H1 (cell line): ENCODE measurements at regions not wholly inside any gene's neighbourhood (a gene's known extent, or its start where the extent isn't known, plus 50 kb on each side); places are given as distances from the start of the nearest gene placed in this dataset.

ENCODE experiments used
- CTCF ChIA-PET: fragments of 300-600 bp; sonication (Branson Sonifier 250); formaldehyde crosslinking; loops from one replicate; lab custom pipeline; 2021; ENCODE audit not compliant: partially characterized antibody; lab: Charles Lee
- POLR2A ChIA-PET: fragments of 300-600 bp; sonication (Branson Sonifier 250); formaldehyde crosslinking; loops from one replicate; lab custom pipeline; 2021; ENCODE audit warnings: inconsistent platforms; ENCODE audit not compliant: partially characterized antibody; lab: Charles Lee
- DNase-seq, 2 experiments: peaks; one replicate each; pipeline versions ENCODE4 v3.0.0 to v3.0.0-alpha.2; 2010 to 2022; ENCODE audit warnings: low spot score in 2 of 2, low read depth in 1 of 2, mixed read lengths in 1 of 2
- FAIRE-seq: peaks from 2 replicates; lab custom pipeline; 2011; peaks lifted over from hg19 to GRCh38; lab: Jason Lieb, UNC
- H2AFZ ChIP-seq: 2 replicates; pipeline ENCODE4 v1.8.1; 2012; ENCODE audit warnings: low read length, inconsistent platforms
- H2AK5ac ChIP-seq: 2 replicates; pipeline ENCODE4 v1.6.1; 2013; ENCODE audit warnings: low read depth, low read length
- H2BK120ac ChIP-seq: replicated peaks from 2 replicates; pipeline ENCODE3; 2013; ENCODE audit warnings: low read depth, low read length, inconsistent platforms
- H2BK12ac ChIP-seq: 2 replicates; pipeline ENCODE4 v1.6.1; 2013; ENCODE audit warnings: low read depth, low read length
- H2BK15ac ChIP-seq: 2 replicates; pipeline ENCODE4 v1.6.1; 2013; ENCODE audit warnings: low read length
- H2BK20ac ChIP-seq: 2 replicates; pipeline ENCODE4 v1.6.1; 2013; ENCODE audit warnings: low read length
- H2BK5ac ChIP-seq: 2 replicates; pipeline ENCODE4 v1.6.1; 2013; ENCODE audit warnings: low read depth, low read length
- H3K14ac ChIP-seq: 2 replicates; pipeline ENCODE4 v1.6.1; 2013; ENCODE audit warnings: inconsistent platforms; ENCODE audit not compliant: insufficient read length
- H3K18ac ChIP-seq: 2 replicates; pipeline ENCODE4 v1.6.1; 2013; ENCODE audit warnings: low read length; ENCODE audit errors: extremely low read depth
- H3K23ac ChIP-seq: 2 replicates; pipeline ENCODE4 v1.6.1; 2013; ENCODE audit warnings: inconsistent platforms; ENCODE audit not compliant: insufficient read length
- H3K23me2 ChIP-seq: 2 replicates; pipeline ENCODE4 v1.6.1; 2013; ENCODE audit warnings: low read depth, low read length
- H3K27ac ChIP-seq: 2 replicates; pipeline ENCODE4 v1.6.1; 2011; ENCODE audit warnings: low read depth, low read length, inconsistent platforms
- H3K27me3 ChIP-seq, 4 experiments: replicated peaks in 1 of 4; 1 replicate in 1 of 4; 2 replicates in 3 of 4; pipeline versions ENCODE4 v1.6.1 to v1.8.1; 2011 to 2013; ENCODE audit warnings: low read length in 3 of 4, mild to moderate bottlenecking in 3 of 4, inconsistent platforms in 2 of 4, mixed read lengths in 2 of 4, moderate library complexity in 1 of 4; ENCODE audit not compliant: control insufficient read depth in 3 of 4, insufficient read depth in 3 of 4; ENCODE audit errors: extremely low read depth in 1 of 4
- H3K36me3 ChIP-seq, 4 experiments: 2 replicates each; pipeline versions ENCODE4 v1.6.1 to v1.8.1; 2011 to 2013; ENCODE audit warnings: mild to moderate bottlenecking in 4 of 4, low read length in 3 of 4, moderate library complexity in 2 of 4, control low read depth in 1 of 4, inconsistent platforms in 1 of 4; ENCODE audit not compliant: insufficient read depth in 4 of 4, control insufficient read depth in 2 of 4
- H3K4ac ChIP-seq: replicated peaks from 2 replicates; pipeline ENCODE3; 2013; ENCODE audit warnings: low read length, low read depth, mixed read lengths, inconsistent platforms; ENCODE audit not compliant: insufficient read length
- H3K4me1 ChIP-seq, 4 experiments: replicated peaks in 1 of 4; 1 replicate in 1 of 4; 2 replicates in 3 of 4; pipeline versions ENCODE4 v1.6.1 to v1.8.1; 2011 to 2013; ENCODE audit warnings: low read length in 3 of 4, inconsistent platforms in 2 of 4, mixed read lengths in 1 of 4; ENCODE audit not compliant: insufficient read depth in 4 of 4, control insufficient read depth in 3 of 4
- H3K4me2 ChIP-seq, 2 experiments: 2 replicates each; pipeline versions ENCODE4 v1.6.1 to v1.8.1; 2011 to 2013; ENCODE audit warnings: low read depth in 2 of 2, low read length in 2 of 2, control low read depth in 1 of 2, inconsistent platforms in 1 of 2, mild to moderate bottlenecking in 1 of 2; ENCODE audit not compliant: insufficient read depth in 1 of 2
- H3K4me3 ChIP-seq, 4 experiments: fragments of 200-600, 300-600 bp in 1 of 4; sonication (generic), shearing (Covaris generic), sonication (Bioruptor Twin) in 1 of 4; 2 replicates each; pipeline versions ENCODE4 v1.5.1 to v1.8.1; 2011 to 2016; ENCODE audit warnings: low read length in 4 of 4, low read depth in 3 of 4, control low read depth in 2 of 4, inconsistent platforms in 2 of 4, mild to moderate bottlenecking in 2 of 4, mixed read lengths in 1 of 4, moderate library complexity in 1 of 4; ENCODE audit not compliant: insufficient read depth in 2 of 4; ENCODE audit errors: extremely low read depth in 1 of 4
- H3K56ac ChIP-seq: replicated peaks from 2 replicates; pipeline ENCODE3; 2013; ENCODE audit warnings: low read depth, mild to moderate bottlenecking, mixed read lengths, low read length, inconsistent platforms; ENCODE audit not compliant: insufficient read length
- H3K79me1 ChIP-seq: 2 replicates; pipeline ENCODE4 v1.6.1; 2013; ENCODE audit warnings: low read depth, low read length, control low read depth
- H3K79me2 ChIP-seq, 2 experiments: 2 replicates each; pipeline versions ENCODE4 v1.6.1 to v1.8.1; 2012 to 2013; ENCODE audit warnings: low read length in 2 of 2, mild to moderate bottlenecking in 2 of 2, inconsistent platforms in 1 of 2; ENCODE audit not compliant: insufficient read depth in 2 of 2, control insufficient read depth in 1 of 2
- H3K9ac ChIP-seq, 4 experiments: replicated peaks in 1 of 4; 1 replicate in 1 of 4; 2 replicates in 3 of 4; pipeline versions ENCODE4 v1.6.1 to v1.8.1; 2011 to 2013; ENCODE audit warnings: low read depth in 3 of 4, low read length in 3 of 4, control low read depth in 2 of 4, mild to moderate bottlenecking in 2 of 4, moderate library complexity in 2 of 4, inconsistent platforms in 1 of 4; ENCODE audit errors: extremely low read depth in 1 of 4
- H3K9me3 ChIP-seq, 2 experiments: 2 replicates each; pipeline versions ENCODE4 v1.6.1 to v1.8.1; 2012 to 2013; ENCODE audit warnings: mild to moderate bottlenecking in 2 of 2, moderate library complexity in 2 of 2, control low read depth in 1 of 2, inconsistent platforms in 1 of 2, low read depth in 1 of 2, low read length in 1 of 2, mixed read lengths in 1 of 2; ENCODE audit not compliant: insufficient read depth in 2 of 2
- H4K20me1 ChIP-seq, 2 experiments: replicated peaks in 1 of 2; 2 replicates each; pipeline versions ENCODE3 to v1.8.1; 2011 to 2013; ENCODE audit warnings: inconsistent platforms in 2 of 2, low read length in 2 of 2, mild to moderate bottlenecking in 1 of 2; ENCODE audit not compliant: insufficient read depth in 2 of 2, control insufficient read depth in 1 of 2
- H4K5ac ChIP-seq: 2 replicates; pipeline ENCODE4 v1.6.1; 2013; ENCODE audit warnings: low read length, low read depth, mixed read lengths, inconsistent platforms; ENCODE audit not compliant: insufficient read length
- H4K8ac ChIP-seq: 2 replicates; pipeline ENCODE4 v1.8.0; 2013; ENCODE audit warnings: mild to moderate bottlenecking, moderate library complexity, low read length, inconsistent platforms; ENCODE audit not compliant: insufficient read depth; ENCODE audit errors: extremely low read depth
- H4K91ac ChIP-seq: replicated peaks from 2 replicates; pipeline ENCODE3; 2013; ENCODE audit warnings: low read length, mixed read lengths, inconsistent platforms; ENCODE audit not compliant: insufficient read length
- CTCF ChIP-seq, 3 experiments: IDR thresholded peaks; 1 replicate in 2 of 3; 2 replicates in 1 of 3; pipeline versions ENCODE4 v1.5.1 to v1.6.1; 2011; ENCODE audit warnings: low read length in 3 of 3, mild to moderate bottlenecking in 3 of 3, inconsistent platforms in 2 of 3, low read depth in 1 of 3, moderate library complexity in 1 of 3; ENCODE audit not compliant: insufficient read depth in 1 of 3; ENCODE audit errors: control extremely low read depth in 1 of 3
- KDM1A ChIP-seq: fragments of 200-600, 300-600 bp; sonication (generic); IDR thresholded peaks from 2 replicates; pipeline ENCODE4 v1.7.1; 2016; ENCODE audit warnings: mild to moderate bottlenecking, low read length, borderline replicate concordance
- MAX ChIP-seq: IDR thresholded peaks from 2 replicates; pipeline ENCODE4 v1.6.1; 2012; ENCODE audit warnings: inconsistent platforms
- RAD21 ChIP-seq, 2 experiments: IDR thresholded peaks in 1 of 2; conservative IDR thresholded peaks in 1 of 2; 2 replicates each; pipeline ENCODE4 v1.6.1; 2011; ENCODE audit warnings: low read depth in 2 of 2, low read length in 2 of 2, improper control_type of control experiment in 1 of 2, inconsistent platforms in 1 of 2, mild to moderate bottlenecking in 1 of 2, moderate library complexity in 1 of 2
- TEAD4 ChIP-seq: IDR thresholded peaks from 2 replicates; pipeline ENCODE4 v1.6.1; 2012; ENCODE audit warnings: low read depth, low read length, inconsistent platforms, mixed read lengths
- YY1 ChIP-seq: IDR thresholded peaks from 2 replicates; pipeline ENCODE4 v1.6.1; 2011; ENCODE audit warnings: low read depth, mild to moderate bottlenecking, low read length
- WGBS, 2 experiments: shearing (Covaris generic) in 1 of 2; methylation state at CpG; one replicate each; pipeline versions ENCODE4 v1.1.6 to v1.1.7; 2013 to 2015; ENCODE audit warnings: low lambda C conversion rate in 2 of 2, mixed read lengths in 2 of 2, inconsistent platforms in 1 of 2, low coverage in 1 of 2, missing lambda C conversion rate in 1 of 2; ENCODE audit not compliant: insufficient replicate concordance in 2 of 2, insufficient coverage in 1 of 2, insufficient read length in 1 of 2; ENCODE audit errors: extremely low coverage in 1 of 2, missing lambda C conversion rate in 1 of 2; 5-methylcytosine and 5-hydroxymethylcytosine counted together

GRCh38 chr1:213374369-213374768, 323.3 kb downstream of the RPS6KC1 start:
- H3K23me2 ChIP-seq: peaks cover 2% of the 10 kb centered on the region
- no peaks in the 10 kb centered on the region for H3K79me2 ChIP-seq
- H4K8ac ChIP-seq: no peak overlapping the region
- no peak overlapping the region for H2AK5ac ChIP-seq
- FAIRE-seq (peak; percentile 81), DNase-seq (peak; percentile 39 to 96)
- H3K23ac ChIP-seq: no peak overlapping the region
- no peaks in the 10 kb centered on the region for H3K36me3 ChIP-seq
- H3K4me2 ChIP-seq: no peak overlapping the region
- no peaks in the 10 kb centered on the region for H3K79me1 ChIP-seq
- H3K27me3 ChIP-seq: no peaks in the 10 kb centered on the region
- H3K4me1 ChIP-seq: peaks cover 0 to 8% (median 3%) of the 10 kb centered on the region in 4 experiments; a peak in 5 of 7 replicates
- no peak overlapping the region for H3K4ac ChIP-seq
- H3K27ac ChIP-seq: no peak overlapping the region
- H2BK5ac ChIP-seq: no peak overlapping the region
- TF ChIP-seq YY1: peak; percentile 31; the same call in 1 of the 2 replicates
- peak; percentile 67 to 89 (median 78) for TF ChIP-seq CTCF (IDR thresholded peaks at IDR 0.05; ENCODE audit: control extremely low read depth in 1 of 3, insufficient read depth in 1 of 3, low read depth in 1 of 3, low read length in 3 of 3)
- TF ChIP-seq TEAD4: 0 out of 2 replicates have a peak, but pooled peaks have one; percentile 2
- TF ChIP-seq MAX: no peak
- TF ChIP-seq RAD21 (IDR thresholded peaks at IDR 0.05 in 1 of 2, conservative IDR thresholded peaks at IDR 0.05 in 1 of 2; ENCODE audit: low read depth in 2 of 2, low read length in 2 of 2): peak; percentile 93 to 95
- no peak for TF ChIP-seq KDM1A
- H2AFZ ChIP-seq: 0 out of 2 replicates have a peak overlapping the region, but pooled peaks have one; percentile 55
- no peaks in the 10 kb centered on the region for H4K20me1 ChIP-seq
- H2BK20ac ChIP-seq: no peak overlapping the region
- H3K4me3 ChIP-seq: no peak overlapping the region
- no peak overlapping the region for H3K56ac ChIP-seq
- CTCF ChIA-PET: interaction anchor here (0.6 to 1.7 kb wide), 9 partner anchors 23 to 265 kb away, joined by 3 to 4 read pairs (median 4); no protein-coding TSS in a partner anchor
- H3K9me3 ChIP-seq: no peaks in the 10 kb centered on the region
- no peak overlapping the region for H3K18ac ChIP-seq
- H2BK120ac ChIP-seq: no peak overlapping the region
- H3K14ac ChIP-seq: no peak overlapping the region
- no peak overlapping the region for H4K91ac ChIP-seq
- H2BK15ac ChIP-seq: 0 out of 2 replicates have a peak overlapping the region, but pooled peaks have one; percentile 55
- H3K9ac ChIP-seq: no peak overlapping the region
- H4K5ac ChIP-seq: no peak overlapping the region
- H2BK12ac ChIP-seq: no peak overlapping the region
- 29% methylated on average over 5 of the region's 5 CpGs; no CpG with 5 or more reads in 1 of the 2 experiments for WGBS, 2 experiments
- POLR2A ChIA-PET: no interaction called here
